Ovary (tissue), 7 donors: ENCODE measurements at regions not wholly inside any gene's neighbourhood (a gene's known extent, or its start where the extent isn't known, plus 50 kb on each side); places are given as distances from the start of the nearest gene placed in this dataset.

Experiments
- DNase-seq, 5 donors: peaks; one replicate each; pipeline ENCODE4 v3.0.0-alpha.2; 2019 to 2020
- H3K27ac ChIP-seq, 2 donors: fragments of 200-600 bp; one replicate each; pipeline versions ENCODE4 v1.5.1 to v1.8.0; 2019 to 2022
- H3K27me3 ChIP-seq: fragments of 200-600 bp; one replicate; pipeline ENCODE4 v1.8.0; 2022
- H3K36me3 ChIP-seq: fragments of 200-600 bp; sonication (generic); one replicate; pipeline ENCODE4 v1.5.1; 2019
- H3K4me1 ChIP-seq: one replicate; pipeline ENCODE4 v1.8.1; 2013; ENCODE audit warnings: mild to moderate bottlenecking, moderate library complexity; ENCODE audit not compliant: insufficient read depth
- H3K4me3 ChIP-seq: fragments of 200-600 bp; sonication (generic); one replicate; pipeline ENCODE4 v1.5.1; 2017
- H3K9me3 ChIP-seq, 2 donors: fragments of 200-600 bp in 1 of 2; sonication (generic) in 1 of 2; one replicate each; pipeline versions ENCODE4 v1.5.1 to v1.8.1; 2013 to 2019; ENCODE audit warnings: mild to moderate bottlenecking in 1 of 2, moderate library complexity in 1 of 2
- EP300 ChIP-seq: sonication (generic); formaldehyde crosslinking; IDR thresholded peaks from one replicate; pipeline ENCODE4 v1.6.1; 2017; ENCODE audit warnings: antibody characterized with exemption
- POLR2A ChIP-seq: fragments of 450-650 bp; IDR thresholded peaks from one replicate; pipeline ENCODE4 v1.6.1; 2017; ENCODE audit warnings: antibody characterized with exemption, mild to moderate bottlenecking, moderate library complexity
- WGBS, 3 donors: extraction: QIAGEN DNeasy Blood & Tissue Kit in 1 of 3; methylation state at CpG; one replicate each; pipeline versions ENCODE4 v1.1.5 to v1.1.7; 2013 to 2017; 5-methylcytosine and 5-hydroxymethylcytosine counted together
- intact Hi-C, 4 donors: fragments of 100-400 bp; cut with DNase I; formaldehyde crosslinking; loops; one replicate each; pipeline versions ENCODE4 v1.11.0 to v1.15.1; 2022 to 2023
- TF ChIP-seq, protein P1 (sequence below), 3 donors: fragments of 450-650 bp in 2 of 3; fragments of 200-600 bp in 1 of 3; IDR thresholded peaks; one replicate each; pipeline versions ENCODE4 v1.5.1 to v1.8.0; 2016 to 2022; ENCODE audit warnings: antibody characterized with exemption in 3 of 3, mild to moderate bottlenecking in 1 of 3
- donor health status: DM: no; HTN: no; CAD: no; lungs with moderate emphysema.
- donor health status: DM: no; HTN: no; CAD: no.
- donor health status: Bipolar disorder and iron deficiency.
- donor health status: DM: no; HTN: no; CAD: no.
- donor health status: DM: yes; HTN: yes; CAD: no.

DNA sequence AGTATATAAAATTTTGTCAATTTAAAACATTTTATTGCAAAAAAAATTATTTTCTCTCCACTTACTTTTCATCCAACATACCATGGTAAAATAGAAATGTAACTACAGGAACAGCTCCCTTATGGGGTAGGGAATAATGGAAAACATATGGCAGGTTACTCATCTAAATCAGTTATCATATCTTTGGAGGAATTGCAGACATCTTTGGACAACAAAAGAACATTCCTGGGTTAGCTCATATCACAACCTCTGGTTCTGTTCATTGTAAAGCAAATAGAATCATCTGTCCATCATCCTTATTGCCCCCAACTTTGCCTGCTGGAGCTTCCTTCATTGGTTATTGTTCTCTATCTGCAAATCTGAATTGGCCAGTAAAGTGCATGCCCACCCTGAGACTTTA, 387.5 kb upstream of the GRID2 start:
- Histone ChIP-seq H3K36me3 (no peaks in the 10 kb centered on the region), H3K4me3 (no peak overlapping the region), H3K9me3 (no peaks in the 10 kb centered on the region), H3K27ac (no peak overlapping the region), H3K4me1 (no peaks in the 10 kb centered on the region), H3K27me3 (no peaks in the 10 kb centered on the region)
- no peak for DNase-seq
- intact Hi-C loops: no loop called here
- TF ChIP-seq, protein P1, sequence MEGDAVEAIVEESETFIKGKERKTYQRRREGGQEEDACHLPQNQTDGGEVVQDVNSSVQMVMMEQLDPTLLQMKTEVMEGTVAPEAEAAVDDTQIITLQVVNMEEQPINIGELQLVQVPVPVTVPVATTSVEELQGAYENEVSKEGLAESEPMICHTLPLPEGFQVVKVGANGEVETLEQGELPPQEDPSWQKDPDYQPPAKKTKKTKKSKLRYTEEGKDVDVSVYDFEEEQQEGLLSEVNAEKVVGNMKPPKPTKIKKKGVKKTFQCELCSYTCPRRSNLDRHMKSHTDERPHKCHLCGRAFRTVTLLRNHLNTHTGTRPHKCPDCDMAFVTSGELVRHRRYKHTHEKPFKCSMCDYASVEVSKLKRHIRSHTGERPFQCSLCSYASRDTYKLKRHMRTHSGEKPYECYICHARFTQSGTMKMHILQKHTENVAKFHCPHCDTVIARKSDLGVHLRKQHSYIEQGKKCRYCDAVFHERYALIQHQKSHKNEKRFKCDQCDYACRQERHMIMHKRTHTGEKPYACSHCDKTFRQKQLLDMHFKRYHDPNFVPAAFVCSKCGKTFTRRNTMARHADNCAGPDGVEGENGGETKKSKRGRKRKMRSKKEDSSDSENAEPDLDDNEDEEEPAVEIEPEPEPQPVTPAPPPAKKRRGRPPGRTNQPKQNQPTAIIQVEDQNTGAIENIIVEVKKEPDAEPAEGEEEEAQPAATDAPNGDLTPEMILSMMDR (IDR thresholded peaks at IDR 0.05): no peak
- TF ChIP-seq POLR2A: no peak
- TF ChIP-seq EP300: no peak

DNA sequence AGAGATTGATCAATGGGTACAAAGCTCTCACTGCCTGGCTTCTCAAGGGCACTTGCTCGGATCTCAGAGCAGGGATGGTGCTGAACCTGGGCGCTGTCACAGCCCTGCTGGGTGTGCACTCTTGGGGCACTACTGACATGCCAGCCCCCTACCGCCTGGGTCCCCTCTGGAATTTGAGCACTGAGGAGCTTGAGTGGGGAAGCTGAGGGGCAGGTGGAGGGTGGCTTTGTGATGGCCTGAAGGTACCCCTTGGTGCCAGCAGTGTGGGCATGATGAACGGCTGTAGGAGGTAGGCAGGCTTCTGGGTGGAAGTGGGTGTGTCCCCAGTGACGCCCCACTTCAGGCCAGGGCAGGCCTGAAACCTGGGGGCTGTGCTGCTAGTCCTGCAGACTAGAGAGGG, 379.1 kb upstream of the GRID2 start:
- no peak for DNase-seq
- no peaks in the 10 kb centered on the region for H3K27me3 ChIP-seq
- 91 to 97% (median 94%) methylated on average over 5 of the region's 5 CpGs for WGBS, 3 donors
- TF ChIP-seq, protein P1 (IDR thresholded peaks at IDR 0.05): no peak
- TF ChIP-seq POLR2A: no peak
- TF ChIP-seq EP300: no peak
- H3K27ac ChIP-seq: no peak overlapping the region
- no peaks in the 10 kb centered on the region for H3K36me3 ChIP-seq
- H3K4me1 ChIP-seq: no peaks in the 10 kb centered on the region
- intact Hi-C loops: no loop called here
- no peaks in the 10 kb centered on the region for H3K9me3 ChIP-seq
- no peak overlapping the region for H3K4me3 ChIP-seq

DNA sequence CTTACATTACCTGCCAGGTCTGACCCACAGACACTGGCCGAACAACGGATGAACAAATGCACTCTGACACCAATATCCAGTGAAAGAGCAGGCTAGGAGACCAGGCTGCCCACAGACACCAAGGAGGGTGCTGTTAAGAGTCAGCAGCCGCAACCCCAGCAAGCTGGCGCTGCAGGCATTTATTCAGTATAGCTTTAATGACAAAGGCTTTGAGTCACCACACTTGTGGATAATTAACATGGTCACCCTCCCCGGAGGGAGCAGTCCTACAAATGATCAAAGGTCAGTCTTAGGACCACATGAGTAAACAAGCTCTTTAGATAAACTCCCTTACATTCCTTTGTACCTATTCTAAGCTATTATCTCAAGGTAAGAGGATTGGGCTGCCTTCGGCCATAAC, 368.5 kb upstream of the GRID2 start:
- WGBS, 3 donors: 80 to 93% (median 91%) methylated on average over 6 of the region's 6 CpGs
- TF ChIP-seq POLR2A: no peak
- TF ChIP-seq EP300: no peak
- TF ChIP-seq, protein P1 (IDR thresholded peaks at IDR 0.05): no peak
- no peaks in the 10 kb centered on the region for H3K9me3 ChIP-seq
- H3K4me3 ChIP-seq: no peak overlapping the region
- no peaks in the 10 kb centered on the region for H3K36me3 ChIP-seq
- no peak for DNase-seq
- H3K27ac ChIP-seq: no peak overlapping the region
- intact Hi-C loops: no loop called here
- H3K4me1 ChIP-seq: no peaks in the 10 kb centered on the region
- H3K27me3 ChIP-seq: no peaks in the 10 kb centered on the region

DNA sequence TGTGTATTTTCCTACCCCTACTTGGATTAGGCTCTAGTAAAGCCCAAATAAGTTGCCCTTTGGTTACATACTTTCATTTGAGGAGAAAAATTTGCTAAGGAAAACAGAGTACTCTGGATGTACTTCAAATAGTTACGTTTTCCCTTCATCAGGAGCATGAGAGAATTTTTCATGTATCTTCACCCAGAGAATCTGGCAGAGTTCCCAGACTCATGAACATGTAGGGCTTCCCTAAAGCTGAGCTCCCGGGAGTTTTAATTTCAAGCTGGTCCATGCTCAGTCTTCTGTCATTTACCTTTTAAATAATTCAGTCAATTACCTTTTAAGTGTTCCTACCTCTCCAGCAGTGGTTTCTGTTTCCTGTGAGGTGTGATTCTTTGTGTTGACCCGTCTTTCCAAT, 367.5 kb upstream of the GRID2 start:
- Histone ChIP-seq H3K4me1 (no peaks in the 10 kb centered on the region), H3K4me3 (no peak overlapping the region), H3K9me3 (no peaks in the 10 kb centered on the region), H3K27me3 (no peaks in the 10 kb centered on the region), H3K27ac (no peak overlapping the region), H3K36me3 (no peaks in the 10 kb centered on the region)
- intact Hi-C loops: no loop called here
- WGBS, 3 donors: 10 to 12% (median 10%) methylated on average over 3 of the region's 3 CpGs
- DNase-seq: no peak
- TF ChIP-seq EP300 (no peak), POLR2A (no peak)
- TF ChIP-seq, protein P1 (IDR thresholded peaks at IDR 0.05): no peak

DNA sequence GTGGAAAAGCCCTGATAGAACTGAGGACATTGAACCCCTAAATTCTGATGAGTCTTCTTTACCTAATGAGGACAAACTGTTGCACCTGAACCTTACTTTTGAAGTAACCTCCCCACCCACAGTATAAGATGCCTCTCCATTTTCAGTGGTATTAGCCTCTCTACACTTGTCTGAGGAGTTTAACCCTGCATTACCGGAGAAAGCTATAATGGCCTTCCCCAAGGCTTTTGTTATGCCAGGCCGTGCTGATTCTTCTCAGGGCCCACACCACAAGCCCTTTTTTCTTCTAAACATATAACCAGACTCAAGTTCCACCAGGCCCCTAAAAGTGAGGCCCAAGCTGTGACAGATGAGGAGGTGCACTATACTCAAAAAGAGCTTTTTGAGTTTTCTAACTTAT, 345.8 kb upstream of the GRID2 start:
- no peak for DNase-seq
- H3K27ac ChIP-seq: no peak overlapping the region
- intact Hi-C loops: no loop called here
- H3K4me3 ChIP-seq: no peak overlapping the region
- H3K36me3 ChIP-seq: no peaks in the 10 kb centered on the region
- 88 to 93% (median 92%) methylated on average over 2 of the region's 2 CpGs for WGBS, 3 donors
- TF ChIP-seq POLR2A: no peak
- H3K4me1 ChIP-seq: peaks cover 2% of the 10 kb centered on the region
- H3K9me3 ChIP-seq: no peaks in the 10 kb centered on the region
- H3K27me3 ChIP-seq: no peaks in the 10 kb centered on the region
